SH-SY5Y (cell line): ENCODE measurements at regions not wholly inside any gene's neighbourhood (a gene's known extent, or its start where the extent isn't known, plus 50 kb on each side); places are given as distances from the start of the nearest gene placed in this dataset.

Experiments
- GATA2 ChIP-seq: IDR thresholded peaks from 2 replicates; pipeline ENCODE4 v1.6.1; 2011; ENCODE audit warnings: mild to moderate bottlenecking, low read depth, low read length
- GATA3 ChIP-seq: IDR thresholded peaks from 2 replicates; pipeline ENCODE4 v1.6.1; 2011; ENCODE audit warnings: low read depth, mild to moderate bottlenecking, low read length, moderate library complexity

DNA sequence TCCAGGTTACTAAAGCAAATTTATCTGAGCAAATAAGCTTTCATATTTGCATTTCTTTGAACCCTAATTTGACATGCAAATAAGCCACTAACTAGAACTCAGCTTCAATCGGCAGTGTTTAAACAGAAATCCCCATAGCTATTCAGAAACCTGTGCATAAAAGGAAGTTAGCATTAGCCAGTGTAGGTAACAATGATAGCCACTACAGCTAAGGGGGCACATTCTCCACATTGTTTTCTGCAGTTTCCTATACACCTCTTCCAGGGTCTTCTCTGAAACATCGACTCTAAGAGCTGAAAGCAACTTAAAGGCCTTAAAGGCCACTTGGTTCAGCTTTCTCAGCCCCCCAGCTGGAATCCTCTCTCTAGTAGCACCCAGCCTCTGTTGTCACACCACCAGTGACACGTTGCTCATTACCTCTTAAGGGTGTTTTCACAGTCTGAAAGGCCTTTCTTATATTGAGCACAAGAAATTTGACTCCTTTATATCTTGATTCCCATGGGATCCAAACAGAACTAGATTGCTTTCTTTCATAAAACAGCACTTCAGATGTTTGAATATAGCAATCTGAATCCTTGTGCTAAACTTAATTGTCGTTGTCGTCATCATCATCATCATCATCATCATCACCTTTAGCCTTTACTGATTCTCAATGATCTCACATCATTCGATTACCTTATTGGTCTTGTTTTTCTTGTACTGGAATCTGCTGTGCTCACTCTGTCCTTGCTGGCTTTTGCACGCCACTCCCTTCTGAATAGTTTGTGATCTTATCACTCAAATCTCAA is 93.9 kb upstream of the DAB1 start:
- TF ChIP-seq GATA3 (no peak), GATA2 (no peak)

- TF ChIP-seq GATA3 (no peak), GATA2 (no peak)
These were observed 88.5 kb upstream of the DAB1 start for GRCh38 chr1:57512386-57512785.

GRCh38 chr1:57506941-57507340 is 83.1 kb upstream of the DAB1 start:
- no peak for TF ChIP-seq GATA2
- no peak for TF ChIP-seq GATA3

- TF ChIP-seq GATA2: no peak
- no peak for TF ChIP-seq GATA3
These were observed 79.5 kb upstream of the DAB1 start for GRCh38 chr1:57503337-57503736.

DNA sequence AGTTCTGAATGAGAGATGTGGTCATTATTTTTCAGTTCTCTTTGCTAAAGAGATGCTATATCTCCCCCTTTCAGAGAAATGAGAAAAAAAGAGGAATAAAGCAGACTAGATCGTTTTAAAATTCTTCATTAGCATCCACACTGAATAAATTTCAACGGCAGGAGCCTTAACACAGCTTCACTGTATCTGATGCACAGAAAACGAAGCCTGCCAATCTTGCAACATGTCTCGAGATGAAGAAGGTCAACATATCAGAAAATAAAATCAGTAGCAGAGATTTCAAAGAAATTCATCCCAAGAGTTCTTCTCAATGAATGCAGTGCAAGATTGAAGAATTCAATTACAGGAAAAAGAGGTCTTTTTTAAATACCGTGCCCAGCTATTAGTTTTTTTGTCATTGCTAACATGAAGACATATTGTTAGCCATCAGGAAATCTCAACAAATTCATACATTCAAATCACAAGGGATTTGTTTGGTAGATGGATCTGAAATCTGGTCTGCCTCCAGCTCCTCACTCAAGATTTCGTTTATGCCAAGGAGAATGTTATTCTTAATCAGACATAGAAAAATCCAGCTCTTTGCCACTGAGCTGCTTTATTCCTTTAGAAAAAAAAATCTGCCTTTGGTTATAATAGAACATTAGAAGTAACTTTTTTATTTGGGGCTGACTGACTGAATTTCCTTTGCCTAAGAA is 76.4 kb upstream of the DAB1 start:
- TF ChIP-seq GATA2 (no peak), GATA3 (no peak)

- TF ChIP-seq GATA2 (no peak), GATA3 (no peak)
These were observed 70.7 kb upstream of the DAB1 start for GRCh38 chr1:57494530-57495079.

DNA sequence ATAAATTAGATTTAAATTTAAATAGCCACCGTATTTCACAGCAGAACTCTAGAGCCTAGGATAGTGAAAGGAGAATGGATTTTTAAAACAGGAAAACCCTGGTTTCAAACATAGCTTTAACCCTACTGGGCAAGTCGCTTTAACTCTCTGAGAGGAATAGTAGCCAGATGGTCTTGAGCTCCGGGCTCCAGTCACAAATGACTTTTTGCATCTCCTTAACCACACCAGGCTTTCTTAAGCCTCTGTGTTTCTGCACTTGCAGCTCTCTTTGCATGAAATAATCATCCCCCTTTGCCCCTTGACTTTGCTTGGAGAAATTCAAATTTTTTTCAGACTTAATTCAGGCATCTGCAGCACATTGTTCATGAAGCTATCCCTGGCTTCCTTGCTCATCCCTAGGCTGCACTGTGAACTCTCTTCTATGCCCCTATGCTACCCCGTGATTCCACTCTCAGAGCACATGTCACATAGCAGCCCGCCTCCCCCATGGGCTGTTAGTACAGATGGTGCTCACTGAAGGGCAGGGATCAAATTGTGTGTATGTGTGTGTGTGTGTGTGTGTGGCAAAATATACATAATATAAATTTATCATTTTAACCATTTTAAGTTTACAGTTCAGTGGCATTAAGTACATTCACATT is 68.8 kb upstream of the DAB1 start:
- TF ChIP-seq GATA2 (no peak), GATA3 (no peak)

DNA sequence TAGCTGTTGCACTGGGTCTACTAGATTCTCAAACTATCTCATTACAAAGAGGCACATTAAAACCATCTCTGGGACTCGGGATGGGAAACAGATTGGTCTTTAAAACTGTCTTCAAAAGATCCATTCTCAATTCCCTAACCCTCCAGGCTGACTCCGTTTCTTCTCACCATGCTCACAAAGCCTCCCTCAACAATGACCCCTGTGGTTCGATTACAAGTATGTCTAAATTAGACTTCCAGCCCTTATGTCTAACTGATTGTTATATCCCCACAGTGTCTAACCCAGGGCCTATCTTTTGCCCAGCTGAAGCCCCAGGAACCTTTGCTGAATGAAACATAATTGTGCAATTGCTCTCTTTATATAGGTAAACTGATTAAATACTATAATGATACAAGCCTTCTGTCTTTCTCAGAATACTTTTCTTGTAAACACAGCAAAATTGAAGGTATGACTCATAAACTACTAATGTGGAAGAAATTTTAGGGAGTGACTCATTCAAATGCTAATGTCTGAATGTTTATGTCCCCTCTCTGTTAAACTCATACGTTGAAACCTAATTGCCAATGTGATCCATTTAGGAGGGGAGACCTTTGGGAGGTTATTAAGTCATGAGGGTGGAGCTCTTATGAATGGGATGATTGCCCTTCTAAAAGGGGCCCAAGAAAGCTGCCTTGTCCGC is 65.6 kb upstream of the DAB1 start:
- TF ChIP-seq GATA3 (no peak), GATA2 (no peak)

DNA sequence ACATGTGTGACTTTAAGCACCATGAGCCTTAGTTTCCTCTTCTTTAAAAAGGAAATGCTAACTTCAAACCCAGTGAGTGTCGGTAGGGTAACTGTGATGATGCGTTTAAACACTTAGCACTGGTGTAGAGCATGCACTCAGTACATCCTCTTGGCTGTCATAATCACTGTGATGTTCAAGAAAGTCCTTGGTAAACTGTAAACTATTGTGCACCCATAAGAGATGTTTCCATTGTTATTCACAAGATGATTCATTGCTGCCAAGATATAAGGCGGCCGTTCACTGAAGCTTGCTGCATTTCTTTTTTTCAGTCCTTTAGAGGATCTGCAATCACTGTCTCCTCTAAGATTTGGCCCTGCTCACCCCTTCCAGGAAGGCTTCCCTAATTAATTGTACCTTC is 61.8 kb upstream of the DAB1 start:
- no peak for TF ChIP-seq GATA3
- TF ChIP-seq GATA2: no peak

DNA sequence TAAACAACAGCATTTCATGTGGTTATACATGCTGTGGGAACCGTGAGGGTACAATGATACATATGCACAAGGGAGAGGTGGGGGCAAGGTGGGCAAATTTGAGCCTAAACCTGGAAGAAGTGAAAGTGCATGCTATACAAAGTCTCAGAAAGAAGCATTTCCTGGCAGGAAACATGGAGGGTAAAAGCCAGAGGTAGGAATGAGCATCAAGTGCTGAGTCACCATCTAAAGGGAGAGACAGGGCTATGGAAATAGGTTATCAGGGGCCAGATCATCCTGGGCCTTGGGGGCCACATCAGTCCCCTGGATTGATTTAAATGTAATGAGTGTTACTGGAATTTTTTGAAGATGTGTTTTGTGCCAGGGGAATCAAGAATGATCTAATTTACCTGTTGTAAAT is 60.1 kb upstream of the DAB1 start:
- TF ChIP-seq GATA2: no peak
- TF ChIP-seq GATA3: no peak

GRCh38 chr1:57479471-57479870 is 55.6 kb upstream of the DAB1 start:
- TF ChIP-seq GATA2 (no peak), GATA3 (no peak)

GRCh38 chr1:57475366-57475765 is 51.5 kb upstream of the DAB1 start:
- TF ChIP-seq GATA2 (no peak), GATA3 (no peak)

DNA sequence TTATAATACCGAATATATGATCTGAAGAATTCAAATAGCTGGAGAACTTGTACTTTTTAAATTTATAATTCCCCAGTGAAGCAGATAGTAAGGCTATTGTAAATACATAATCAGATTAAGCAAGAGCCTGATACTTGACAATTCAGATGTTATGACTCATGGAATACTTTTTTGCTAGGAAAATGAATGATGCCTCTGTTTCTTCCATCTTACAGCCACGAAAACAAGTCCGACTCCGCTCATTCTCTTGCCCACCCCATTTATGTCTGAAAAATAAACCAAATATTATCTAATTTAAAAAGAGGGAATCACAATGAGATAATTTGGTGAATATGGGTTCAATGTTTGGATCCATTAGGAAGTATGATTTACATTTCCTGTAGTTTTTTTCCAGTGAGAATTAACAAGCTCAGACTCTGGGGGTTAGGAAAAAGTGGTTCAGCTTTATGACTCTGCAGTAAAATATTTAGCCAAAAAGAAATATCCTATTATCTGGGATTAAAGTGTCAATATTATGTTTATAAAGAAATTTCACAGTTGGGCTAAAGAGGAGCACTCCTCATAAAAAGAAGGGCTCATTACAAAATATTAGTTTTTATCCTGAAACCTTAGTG is 50.4 kb upstream of the DAB1 start:
- TF ChIP-seq GATA2 (no peak), GATA3 (no peak)
